ENCODE measurements at regions not wholly inside any gene's neighbourhood (a gene's known extent, or its start where the extent isn't known, plus 50 kb on each side); places are given as distances from the start of the nearest gene placed in this dataset.
A peak's percentile ranks its signal among the peaks of the same experiment; 100 is the strongest.
"Not testable (repeated sequence)": the region's sequence is repeated elsewhere in the genome, so short reads cannot be mapped to it uniquely, and the experiment has no call there.

DNA sequence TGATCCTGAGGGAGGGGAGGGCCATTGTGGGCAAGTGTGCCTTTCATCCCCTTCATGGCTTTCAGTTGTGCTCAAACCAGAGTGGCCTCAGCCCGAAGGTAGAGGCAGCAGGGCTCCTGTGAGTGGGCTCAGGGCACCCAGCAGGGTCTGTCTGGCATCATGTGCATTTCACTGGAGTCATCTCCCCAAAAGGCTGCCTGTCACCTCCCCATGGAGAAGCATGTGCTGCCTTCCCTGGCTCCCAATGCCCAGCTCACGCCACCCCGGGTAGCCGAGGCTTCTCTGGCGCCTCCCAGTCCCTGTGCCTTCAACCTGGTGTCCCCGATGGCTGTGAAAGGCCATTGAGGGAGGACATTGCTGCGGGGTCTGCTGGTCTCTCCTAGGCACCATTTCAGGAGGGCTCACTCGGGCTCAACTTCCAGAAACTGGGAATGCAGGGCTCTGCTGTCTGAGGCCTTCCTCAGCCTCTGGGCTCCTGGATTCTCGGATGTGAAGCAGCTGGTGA is 213.9 kb downstream of the BANP start:
- not testable (repeated sequence) for DNase-seq

DNA sequence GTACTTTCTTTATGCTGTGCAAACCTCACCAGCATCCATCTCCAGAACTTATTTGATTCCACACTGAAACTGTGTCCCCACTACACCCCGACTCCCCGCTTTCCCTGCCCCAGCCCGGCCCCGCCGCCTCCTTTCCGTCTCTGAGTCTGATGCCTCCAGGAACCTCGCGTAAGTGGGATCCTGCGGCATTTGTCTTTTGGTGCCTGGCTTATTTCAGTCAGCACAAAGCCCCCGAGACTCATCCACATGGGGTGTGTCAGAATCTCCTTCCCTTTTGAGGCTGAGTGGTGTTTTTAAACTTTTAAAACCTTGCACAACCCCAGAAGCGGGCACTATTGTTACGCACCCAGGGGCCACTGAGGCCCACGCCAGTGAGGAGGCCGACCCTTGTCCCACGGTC is 214.4 kb downstream of the BANP start:
- DNase-seq = not testable (repeated sequence)

GRCh38 chr16:88166209-88166773 is 215.1 kb downstream of the BANP start:
- not testable (repeated sequence) for DNase-seq

GRCh38 chr16:88167798-88168556 is 214.8 kb upstream of the ZNF469 start:
- not testable (repeated sequence) for DNase-seq

DNA sequence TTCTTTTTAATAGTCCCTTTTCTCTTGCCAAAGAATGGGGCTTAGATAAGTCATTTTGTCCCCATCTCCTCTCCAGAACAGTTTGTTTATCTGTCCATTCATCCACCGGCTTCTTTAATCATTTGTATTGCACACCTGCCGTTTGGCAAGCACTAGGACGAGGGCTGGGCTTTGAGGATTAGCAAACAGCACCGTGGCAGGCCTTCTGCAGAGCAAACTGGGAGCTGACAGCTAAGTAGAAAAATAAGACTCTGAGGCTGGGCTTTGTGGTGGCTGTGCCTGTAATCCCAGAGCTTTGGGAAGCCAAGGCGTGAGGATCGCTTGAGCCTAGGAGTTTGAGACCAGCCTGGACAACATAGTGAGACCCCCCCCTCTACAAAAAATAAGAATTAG is 214.2 kb upstream of the ZNF469 start:
- not testable (repeated sequence) for DNase-seq

DNA sequence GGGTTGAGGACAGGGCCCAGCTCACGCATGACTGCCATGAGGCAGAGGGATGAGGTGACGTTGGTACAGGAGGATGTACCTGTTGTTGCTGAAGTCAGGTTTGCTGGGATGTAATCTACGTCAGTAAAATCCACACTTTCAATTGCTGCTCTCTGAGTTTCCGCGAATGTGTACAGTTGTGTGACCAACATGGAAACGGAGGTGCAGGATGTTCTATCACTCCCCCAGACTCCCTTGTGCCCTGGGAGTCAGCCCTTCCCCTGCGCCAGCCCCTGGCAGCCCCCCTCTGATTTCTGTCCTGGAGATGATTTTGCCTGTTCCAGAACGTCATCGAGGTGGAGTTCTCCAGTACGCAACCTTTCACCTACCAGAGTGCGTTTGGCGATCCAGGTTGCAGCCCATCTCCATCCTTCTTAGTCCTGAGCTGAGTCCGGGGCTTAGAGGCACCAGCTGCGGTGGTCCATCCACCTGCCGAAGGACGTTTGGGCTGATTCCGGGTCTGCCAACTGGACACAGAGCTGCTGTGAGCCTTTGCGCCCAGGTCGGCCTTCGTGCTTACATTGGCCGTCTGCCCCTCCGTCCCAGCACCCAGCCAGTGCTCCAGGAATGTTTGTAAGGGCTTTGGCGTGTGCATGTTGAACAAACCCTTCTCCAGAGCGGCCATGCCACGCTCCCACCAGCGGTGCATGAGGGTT is 213.5 kb upstream of the ZNF469 start:
- not testable (repeated sequence) for DNase-seq

DNA sequence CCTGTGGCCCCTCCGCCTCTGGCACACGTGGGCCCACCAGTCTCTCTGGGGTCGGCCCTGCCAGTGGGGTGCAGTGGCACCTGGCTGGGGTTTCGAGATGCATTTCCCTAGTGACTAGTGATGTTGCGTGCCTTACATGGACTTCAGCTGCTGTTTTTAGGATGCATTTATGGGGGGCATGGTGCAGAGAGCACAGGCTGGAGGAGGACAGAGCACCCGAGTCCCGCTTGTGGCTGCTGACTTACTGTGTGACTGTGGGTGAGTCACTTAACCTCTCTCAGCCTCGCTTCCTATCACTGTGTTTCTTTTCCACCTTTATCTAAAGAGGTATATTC is 213.0 kb upstream of the ZNF469 start:
- not testable (repeated sequence) for DNase-seq

- no peak for DNase-seq
Observed at GRCh38 chr16:88170528-88170991, 212.2 kb upstream of the ZNF469 start.

- DNase-seq = not testable (repeated sequence)
Observed at GRCh38 chr16:88171126-88171525, 211.6 kb upstream of the ZNF469 start.

DNA sequence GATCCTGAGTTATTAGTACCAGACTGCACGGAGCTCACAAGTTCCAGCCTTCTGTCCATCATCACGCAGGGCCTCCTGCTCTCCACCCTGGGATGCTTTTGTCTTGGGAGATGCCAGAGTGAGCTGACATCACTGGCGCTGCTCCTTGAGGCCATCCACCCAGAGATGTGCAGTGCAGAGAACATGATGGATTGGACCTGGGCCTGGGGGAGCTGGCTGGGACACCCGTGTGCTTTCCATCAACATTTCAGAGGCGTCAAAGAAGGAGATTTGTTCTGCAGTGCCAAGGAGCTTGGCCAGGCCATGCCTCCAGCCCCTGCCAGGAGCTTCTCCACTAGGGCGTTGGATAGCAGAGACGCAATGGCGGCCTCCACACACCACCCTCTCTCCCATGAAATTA is 206.6 kb upstream of the ZNF469 start:
- not testable (repeated sequence) for DNase-seq

DNA sequence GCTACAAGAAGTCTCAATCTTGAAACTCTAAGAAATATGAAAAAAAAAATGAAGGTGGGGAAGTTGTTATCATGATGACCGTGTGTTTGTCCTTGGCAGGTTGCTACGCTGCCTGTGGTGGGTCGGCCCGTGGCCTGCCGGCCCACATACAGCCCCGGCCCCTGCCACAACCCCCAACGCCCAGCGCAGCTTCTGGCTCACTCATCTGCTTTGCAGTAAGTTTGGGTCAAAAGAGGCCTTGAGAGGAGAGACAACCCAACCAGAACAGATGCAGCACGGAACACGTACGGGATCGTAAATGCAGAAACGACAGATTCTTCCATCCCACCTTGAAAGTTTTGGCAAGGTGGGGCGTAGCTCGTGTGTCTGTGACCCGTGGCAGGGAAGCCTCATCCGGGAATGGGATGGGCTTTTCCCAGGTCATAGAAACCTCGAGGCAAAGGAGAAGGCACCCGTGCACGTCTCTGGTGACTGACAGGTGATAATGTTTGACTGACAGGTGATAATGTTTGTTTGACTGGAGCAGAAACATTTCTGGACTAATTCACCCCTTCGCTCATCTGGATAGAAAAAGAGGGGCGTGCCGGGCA is 206.1 kb upstream of the ZNF469 start:
- DNase-seq = not testable (repeated sequence)

DNA sequence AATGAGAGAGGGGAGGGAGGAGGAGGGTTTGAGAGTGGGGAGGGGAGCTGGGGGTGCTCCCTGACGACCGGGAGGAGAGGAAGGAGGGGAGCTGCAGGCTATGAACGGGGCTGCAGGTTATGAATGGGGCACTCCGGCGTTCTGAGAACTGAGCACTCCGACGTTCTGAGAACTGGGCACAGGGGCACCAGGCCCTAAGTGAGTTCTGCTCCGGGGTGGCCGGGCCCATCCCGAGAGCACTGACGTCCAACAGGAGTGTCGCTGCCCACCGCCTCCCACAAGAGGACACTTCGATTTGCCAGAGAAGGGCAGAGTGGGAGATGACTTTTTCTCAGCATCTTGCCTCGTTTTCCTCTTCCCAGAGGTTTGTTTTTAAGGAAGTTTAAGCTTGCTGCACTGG is 204.5 kb upstream of the ZNF469 start:
- DNase-seq = not testable (repeated sequence)

GRCh38 chr16:88178896-88179295 is 203.9 kb upstream of the ZNF469 start:
- DNase-seq = not testable (repeated sequence)

- DNase-seq = peak; percentile 27
Observed at GRCh38 chr16:88182967-88183881, 199.5 kb upstream of the ZNF469 start.

GRCh38 chr16:88184053-88184452 is 198.7 kb upstream of the ZNF469 start:
- DNase-seq = peak; percentile 32

GRCh38 chr16:88184566-88185355 is 198.0 kb upstream of the ZNF469 start:
- peak; percentile 24 for DNase-seq

GRCh38 chr16:88185406-88185805 is 197.4 kb upstream of the ZNF469 start:
- DNase-seq = not testable (repeated sequence)

GRCh38 chr16:88185976-88186888 is 196.5 kb upstream of the ZNF469 start:
- peak; percentile 76 for DNase-seq

GRCh38 chr16:88186889-88187870 is 195.6 kb upstream of the ZNF469 start:
- DNase-seq = not testable (repeated sequence)
